PC-9 (cell line): ENCODE measurements at regions not wholly inside any gene's neighbourhood (a gene's known extent, or its start where the extent isn't known, plus 50 kb on each side); places are given as distances from the start of the nearest gene placed in this dataset.

ENCODE experiments used
- BruUV-seq: library from RNA; stranded (reverse); fragments of 400-500 nt; replicated peaks from 2 replicates; lab custom pipeline; 2021; lab: Mats Ljungman, UMichigan
- CTCF ChIA-PET: fragments of 300-600 bp; sonication (Branson Sonifier 250); formaldehyde crosslinking; loops from one replicate; lab custom pipeline; 2022; ENCODE audit warnings: antibody characterized with exemption; lab: Charles Lee
- POLR2A ChIA-PET: fragments of 300-600 bp; sonication (Branson Sonifier 250); formaldehyde crosslinking; loops from one replicate; lab custom pipeline; 2022; ENCODE audit warnings: antibody characterized with exemption; ENCODE audit not compliant: unreplicated experiment; lab: Charles Lee
- DNase-seq, 2 experiments: peaks; one replicate each; pipeline versions ENCODE4 v3.0.0 to v3.0.0-alpha.2; 2015 to 2022; ENCODE audit warnings: mixed read lengths in 1 of 2
- H2AFZ ChIP-seq: fragments of 200-600 bp; sonication (generic); 2 replicates; pipeline ENCODE4 v1.8.1; 2017; ENCODE audit warnings: antibody characterized with exemption
- H3F3A ChIP-seq: fragments of 200-600 bp; sonication (generic); 2 replicates; pipeline ENCODE4 v1.8.1; 2017; ENCODE audit warnings: antibody characterized with exemption, mild to moderate bottlenecking, low read depth; ENCODE audit not compliant: insufficient read depth
- H3K27ac ChIP-seq: fragments of 200-600 bp; sonication (generic); 2 replicates; pipeline ENCODE4 v1.6.1; 2016; ENCODE audit warnings: mixed run types
- H3K27me3 ChIP-seq: fragments of 200-600 bp; sonication (generic); 2 replicates; pipeline ENCODE4 v1.6.1; 2016; ENCODE audit warnings: low read depth, mixed run types; ENCODE audit not compliant: insufficient read depth
- H3K36me3 ChIP-seq: fragments of 200-600 bp; sonication (generic); 2 replicates; pipeline ENCODE4 v1.6.1; 2016; ENCODE audit warnings: low read depth, mixed run types
- H3K4me1 ChIP-seq: fragments of 200-600 bp; sonication (generic); replicated peaks from 2 replicates; pipeline ENCODE4 v1.6.1; 2016; ENCODE audit warnings: mixed run types; ENCODE audit not compliant: insufficient read depth
- H3K4me2 ChIP-seq: fragments of 200-600 bp; sonication (generic); 2 replicates; pipeline ENCODE4 v1.6.1; 2017; ENCODE audit warnings: mixed run types
- H3K4me3 ChIP-seq: fragments of 200-600 bp; sonication (generic); 2 replicates; pipeline ENCODE4 v1.6.1; 2016; ENCODE audit warnings: mixed run types
- H3K79me2 ChIP-seq: fragments of 200-600 bp; sonication (generic); 2 replicates; pipeline ENCODE4 v1.6.1; 2017; ENCODE audit warnings: low read depth, mixed run types
- H3K9me2 ChIP-seq: fragments of 200-600 bp; sonication (generic); 2 replicates; pipeline ENCODE4 v1.8.1; 2017; ENCODE audit warnings: mild to moderate bottlenecking; ENCODE audit not compliant: insufficient read depth
- H3K9me3 ChIP-seq: fragments of 200-600 bp; sonication (generic); 2 replicates; pipeline ENCODE4 v1.8.1; 2016; ENCODE audit warnings: low read depth; ENCODE audit not compliant: insufficient read depth
- H4K20me1 ChIP-seq: fragments of 200-600 bp; sonication (generic); 2 replicates; pipeline ENCODE4 v1.8.1; 2017; ENCODE audit not compliant: insufficient read depth
- CTCF ChIP-seq: fragments of 200-600 bp; sonication (generic); conservative IDR thresholded peaks from 2 replicates; pipeline ENCODE4 v1.6.1; 2017; ENCODE audit warnings: mixed run types, antibody characterized with exemption, mild to moderate bottlenecking, moderate library complexity
- EZH2 ChIP-seq: fragments of 200-600 bp; sonication (generic); IDR thresholded peaks from 2 replicates; pipeline ENCODE4 v1.8.0; 2017; ENCODE audit warnings: antibody characterized with exemption, low read depth
- intact Hi-C: fragments of 100-400 bp; cut with micrococcal nuclease; formaldehyde crosslinking; loops from one replicate; pipeline ENCODE4 v1.10.0; 2022; ENCODE audit not compliant: unreplicated experiment

GRCh38 chr22:27434898-27435297 is 366.7 kb downstream of the MN1 start:
- no TSS peak for BruUV-seq
- intact Hi-C loops, result no loop called here
- H3K9me2 ChIP-seq, result no peaks in the 10 kb centered on the region
- no peaks in the 10 kb centered on the region for H3K79me2 ChIP-seq
- H4K20me1 ChIP-seq, result no peaks in the 10 kb centered on the region
- H3K27ac ChIP-seq, result no peak overlapping the region
- H3K36me3 ChIP-seq, result no peaks in the 10 kb centered on the region
- TF ChIP-seq EZH2, result no peak
- no peak overlapping the region for H3K4me3 ChIP-seq
- H3K9me3 ChIP-seq, result 0 out of 2 replicates have a peak, but pooled peaks cover 4% of the 10 kb centered on the region
- H3K27me3 ChIP-seq, result no peaks in the 10 kb centered on the region
- H3K4me1 ChIP-seq, result peaks cover 19% of the 10 kb centered on the region
- POLR2A ChIA-PET, result no interaction called here
- CTCF ChIA-PET, result no interaction called here
- H3F3A ChIP-seq, result peaks cover 5% of the 10 kb centered on the region; the same call in 1 of the 2 replicates
- no peak overlapping the region for H2AFZ ChIP-seq
- H3K4me2 ChIP-seq, result no peak overlapping the region
- peak in 1 of 2 experiments; percentile 23 for DNase-seq

GRCh38 chr22:27435844-27436576 is 365.5 kb downstream of the MN1 start:
- TF ChIP-seq EZH2 (no peak), CTCF (no peak)
- Histone ChIP-seq H3K4me1 (peaks cover 19% of the 10 kb centered on the region), H4K20me1 (no peaks in the 10 kb centered on the region), H3K27me3 (no peaks in the 10 kb centered on the region), H3K4me2 (no peak overlapping the region), H3K27ac (no peak overlapping the region), H3K36me3 (no peaks in the 10 kb centered on the region), H3K4me3 (no peak overlapping the region), H3K9me3 (0 out of 2 replicates have a peak, but pooled peaks cover 4% of the 10 kb centered on the region), H3K79me2 (no peaks in the 10 kb centered on the region), H2AFZ (no peak overlapping the region), H3K9me2 (no peaks in the 10 kb centered on the region), H3F3A (peaks cover 5% of the 10 kb centered on the region; the same call in 1 of the 2 replicates)
- peak in 1 of 2 experiments; percentile 26 for DNase-seq
- intact Hi-C loops, result no loop called here
- ChIA-PET CTCF (no interaction called here), POLR2A (no interaction called here)
- no TSS peak for BruUV-seq

GRCh38 chr22:27436591-27436990 is 365.0 kb downstream of the MN1 start:
- Histone ChIP-seq H3K4me2 (no peak overlapping the region), H3F3A (peaks cover 5% of the 10 kb centered on the region; the same call in 1 of the 2 replicates), H3K9me3 (0 out of 2 replicates have a peak, but pooled peaks cover 1% of the 10 kb centered on the region), H3K36me3 (no peaks in the 10 kb centered on the region), H3K4me3 (no peak overlapping the region), H3K4me1 (peaks cover 19% of the 10 kb centered on the region), H3K27ac (no peak overlapping the region), H3K9me2 (no peaks in the 10 kb centered on the region), H3K27me3 (no peaks in the 10 kb centered on the region), H3K79me2 (no peaks in the 10 kb centered on the region), H2AFZ (no peak overlapping the region), H4K20me1 (no peaks in the 10 kb centered on the region)
- peak in 1 of 2 experiments; percentile 13 for DNase-seq
- intact Hi-C loops, result no loop called here
- CTCF ChIA-PET, result no interaction called here
- BruUV-seq, result no TSS peak
- POLR2A ChIA-PET, result no interaction called here
- no peak for TF ChIP-seq CTCF
- no peak for TF ChIP-seq EZH2
